T-cell (primary cell): ENCODE measurements at regions not wholly inside any gene's neighbourhood (a gene's known extent, or its start where the extent isn't known, plus 50 kb on each side); places are given as distances from the start of the nearest gene placed in this dataset.
"Not testable (repeated sequence)": the region's sequence is repeated elsewhere in the genome, so short reads cannot be mapped to it uniquely, and the experiment has no call there.

Source experiments
- ATAC-seq, 4 experiments: fragments of 200-7000 bp in 3 of 4; fragments of 150-1000 bp in 1 of 4; cut with Tn5 transposase; replicated peaks in 1 of 4; 1 replicate in 3 of 4; 2 replicates in 1 of 4; pipeline ENCODE4 v1.10.0; 2021; ENCODE audit warnings: moderate library complexity in 3 of 4, mild to moderate bottlenecking in 2 of 4, moderate number of reproducible peaks in 1 of 4
- CTCF ChIA-PET, 2 donors: fragments of 300-600 bp; sonication (Branson Sonifier 250); formaldehyde crosslinking; loops; one replicate each; lab custom pipeline; 2022; ENCODE audit warnings: antibody characterized with exemption in 2 of 2; lab: Charles Lee
- POLR2A ChIA-PET, 2 donors: fragments of 300-600 bp; sonication (Branson Sonifier 250); formaldehyde crosslinking; loops; one replicate each; lab custom pipeline; 2022; ENCODE audit warnings: antibody characterized with exemption in 2 of 2; lab: Charles Lee
- DNase-seq, 35 experiments: peaks; one replicate each; pipeline versions ENCODE4 v3.0.0 to v3.0.0-alpha.2; 2013 to 2023
- H3K27ac ChIP-seq: one replicate; pipeline ENCODE4 v1.5.1; 2013; ENCODE audit warnings: low read length
- H3K27me3 ChIP-seq, 2 experiments: replicated peaks in 1 of 2; 1 replicate in 1 of 2; 2 replicates in 1 of 2; pipeline versions ENCODE4 v1.6.1 to v1.7.0; 2013; ENCODE audit warnings: low read length in 1 of 2, mixed read lengths in 1 of 2; ENCODE audit not compliant: control insufficient read depth in 2 of 2, insufficient read depth in 2 of 2; ENCODE audit errors: extremely low read depth in 1 of 2
- H3K36me3 ChIP-seq, 2 donors: 1 replicate in 1 of 2; 2 replicates in 1 of 2; pipeline versions ENCODE4 v1.6.1 to v1.7.0; 2013; ENCODE audit warnings: low read length in 1 of 2; ENCODE audit not compliant: control insufficient read depth in 2 of 2, insufficient read depth in 1 of 2; ENCODE audit errors: extremely low read depth in 1 of 2
- H3K4me1 ChIP-seq, 2 experiments: 1 replicate in 1 of 2; 2 replicates in 1 of 2; pipeline versions ENCODE4 v1.6.1 to v1.7.0; 2013; ENCODE audit warnings: low read length in 2 of 2, mixed read lengths in 1 of 2; ENCODE audit not compliant: insufficient read depth in 2 of 2, control insufficient read depth in 1 of 2; ENCODE audit errors: extremely low read depth in 1 of 2
- H3K4me3 ChIP-seq, 2 donors: 1 replicate in 1 of 2; 2 replicates in 1 of 2; pipeline versions ENCODE4 v1.5.1 to v1.7.0; 2013; ENCODE audit warnings: mild to moderate bottlenecking in 2 of 2, low read length in 1 of 2, moderate library complexity in 1 of 2; ENCODE audit not compliant: control insufficient read depth in 1 of 2; ENCODE audit errors: extremely low read depth in 1 of 2
- H3K9me3 ChIP-seq: 2 replicates; pipeline ENCODE4 v1.7.0; 2013
- H3K27ac Mint-ChIP-seq, 2 donors: one replicate each; pipeline ENCODE4 v1.8.0; 2020 to 2021; ENCODE audit warnings: mild to moderate bottlenecking in 2 of 2, mixed read lengths in 2 of 2
- H3K27me3 Mint-ChIP-seq, 2 donors: one replicate each; pipeline ENCODE4 v1.8.0; 2021 to 2022; ENCODE audit warnings: mixed read lengths in 2 of 2
- H3K36me3 Mint-ChIP-seq: one replicate; pipeline ENCODE4 v1.8.0; 2021; ENCODE audit warnings: mixed read lengths
- H3K4me1 Mint-ChIP-seq, 3 donors: one replicate each; pipeline ENCODE4 v1.8.0; 2020 to 2022; ENCODE audit warnings: mixed read lengths in 3 of 3, mild to moderate bottlenecking in 1 of 3
- H3K4me3 Mint-ChIP-seq, 3 donors: one replicate each; pipeline ENCODE4 v1.8.0; 2020 to 2022; ENCODE audit warnings: mild to moderate bottlenecking in 3 of 3, mixed read lengths in 3 of 3, moderate library complexity in 3 of 3
- H3K9me3 Mint-ChIP-seq, 3 donors: one replicate each; pipeline ENCODE4 v1.8.0; 2020 to 2022; ENCODE audit warnings: mixed read lengths in 3 of 3
- WGBS: methylation state at CpG from one replicate; pipeline ENCODE4 v1.1.5; 2013; ENCODE audit warnings: missing lambda C conversion rate; ENCODE audit not compliant: insufficient coverage; 5-methylcytosine and 5-hydroxymethylcytosine counted together

DNA sequence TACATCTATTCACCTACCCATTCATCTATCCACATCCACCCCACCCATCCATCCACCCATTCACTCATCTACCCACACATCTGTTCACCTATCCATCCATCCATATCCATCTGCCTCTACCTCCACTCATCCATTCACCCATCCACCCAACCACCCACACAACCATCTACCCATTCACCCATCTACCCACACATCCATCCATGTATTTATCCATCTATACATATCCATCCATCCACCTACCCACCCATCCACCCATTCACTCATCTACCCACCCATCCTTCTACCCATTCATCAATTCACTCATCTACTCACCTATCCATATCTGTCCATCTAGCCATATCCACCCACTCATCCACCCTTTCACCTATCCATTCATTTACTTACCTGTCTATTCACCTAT lies 187.6 kb downstream of the ASB1 start:
- H3K9me3 Mint-ChIP-seq: peaks cover 5 to 12% (median 6%) of the 10 kb centered on the region in 3 donors
- Histone ChIP-seq H3K9me3 (no peaks in the 10 kb centered on the region), H3K27ac (no peak overlapping the region), H3K4me1 (no peaks in the 10 kb centered on the region), H3K27me3 (peaks cover 0 to 8% of the 10 kb centered on the region in 2 experiments), H3K36me3 (no peaks in the 10 kb centered on the region), H3K4me3 (no peak overlapping the region)
- H3K27me3 Mint-ChIP-seq: peaks cover 16 to 20% of the 10 kb centered on the region in 2 donors
- CTCF ChIA-PET: no interaction called here
- no peak overlapping the region for H3K4me3 Mint-ChIP-seq
- H3K4me1 Mint-ChIP-seq: no peaks in the 10 kb centered on the region
- no peak for ATAC-seq
- H3K36me3 Mint-ChIP-seq: no peaks in the 10 kb centered on the region
- DNase-seq: no peak
- H3K27ac Mint-ChIP-seq: no peak overlapping the region
- POLR2A ChIA-PET: no interaction called here

DNA sequence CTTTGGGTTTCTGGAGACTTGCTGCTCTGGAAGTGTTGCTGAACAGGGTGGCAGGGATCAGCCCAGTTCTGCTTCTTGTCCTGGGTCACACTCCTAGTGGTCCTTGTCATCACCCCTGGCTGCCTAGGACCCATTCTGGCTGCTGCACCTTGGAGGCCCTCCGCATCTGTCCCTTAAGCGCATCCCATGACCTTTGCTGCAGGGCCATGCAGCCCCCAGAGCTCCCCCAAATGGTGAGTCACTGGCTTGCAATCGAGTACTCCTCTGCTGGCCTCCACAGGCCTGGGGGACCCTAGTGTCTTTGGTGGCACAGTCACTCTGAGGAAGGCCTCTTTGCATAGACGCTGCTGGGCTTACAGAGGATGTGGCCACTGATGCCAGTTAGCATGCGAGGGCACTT lies 188.5 kb downstream of the ASB1 start:
- Histone ChIP-seq H3K9me3 (no peaks in the 10 kb centered on the region), H3K27me3 (peaks cover 0 to 8% of the 10 kb centered on the region in 2 experiments), H3K27ac (no peak overlapping the region), H3K4me3 (no peak overlapping the region), H3K36me3 (no peaks in the 10 kb centered on the region), H3K4me1 (no peaks in the 10 kb centered on the region)
- ATAC-seq (no peak), DNase-seq (peak in 1 of 35 experiments; percentile 14)
- POLR2A ChIA-PET: no interaction called here
- Mint-ChIP-seq H3K4me3 (no peak overlapping the region), H3K36me3 (no peaks in the 10 kb centered on the region), H3K27ac (no peak overlapping the region), H3K9me3 (peaks cover 5 to 12% (median 6%) of the 10 kb centered on the region in 3 donors), H3K4me1 (no peaks in the 10 kb centered on the region), H3K27me3 (peaks cover 19 to 23% of the 10 kb centered on the region in 2 donors)
- CTCF ChIA-PET: no interaction called here
- 74% methylated on average over 5 of the region's 5 CpGs for WGBS

DNA sequence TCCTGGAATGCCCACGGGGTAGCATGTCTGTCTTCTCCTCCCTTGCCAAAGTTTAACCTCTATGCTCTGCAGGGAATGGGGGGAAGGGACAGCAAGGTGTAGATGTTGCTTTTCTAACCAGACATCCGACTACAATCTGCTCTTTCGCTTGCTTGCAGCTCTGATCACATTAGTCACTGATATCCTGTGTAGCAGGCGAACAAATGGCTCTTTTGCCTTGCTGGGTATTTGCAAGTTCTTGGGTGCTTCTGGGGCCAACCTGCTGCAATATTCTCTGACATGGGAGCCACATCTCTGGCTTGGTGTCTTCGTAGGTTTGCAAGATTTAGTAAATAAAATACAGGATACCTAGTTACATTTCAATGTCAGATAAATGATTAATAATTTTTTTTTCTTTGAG lies 190.0 kb downstream of the ASB1 start:
- 72% methylated on average over 3 of the region's 5 CpGs for WGBS
- H3K36me3 Mint-ChIP-seq: no peaks in the 10 kb centered on the region
- no peak overlapping the region for H3K27ac Mint-ChIP-seq
- DNase-seq (no peak), ATAC-seq (no peak)
- no peaks in the 10 kb centered on the region for H3K36me3 ChIP-seq
- H3K27me3 ChIP-seq: peaks cover 0 to 8% of the 10 kb centered on the region in 2 experiments
- no peaks in the 10 kb centered on the region for H3K4me1 Mint-ChIP-seq
- H3K9me3 Mint-ChIP-seq: peaks cover 0 to 8% (median 0%) of the 10 kb centered on the region in 3 donors
- no peak overlapping the region for H3K4me3 ChIP-seq
- POLR2A ChIA-PET: interaction anchor here in 1 of 2 donors (0.7 kb wide), 1 partner anchor 262 kb away, joined by 3 read pairs; no protein-coding TSS in a partner anchor
- H3K4me1 ChIP-seq: no peaks in the 10 kb centered on the region
- H3K9me3 ChIP-seq: no peaks in the 10 kb centered on the region
- no peak overlapping the region for H3K4me3 Mint-ChIP-seq
- H3K27ac ChIP-seq: no peak overlapping the region
- peaks cover 25 to 31% of the 10 kb centered on the region in 2 donors for H3K27me3 Mint-ChIP-seq
- CTCF ChIA-PET: no interaction called here

DNA sequence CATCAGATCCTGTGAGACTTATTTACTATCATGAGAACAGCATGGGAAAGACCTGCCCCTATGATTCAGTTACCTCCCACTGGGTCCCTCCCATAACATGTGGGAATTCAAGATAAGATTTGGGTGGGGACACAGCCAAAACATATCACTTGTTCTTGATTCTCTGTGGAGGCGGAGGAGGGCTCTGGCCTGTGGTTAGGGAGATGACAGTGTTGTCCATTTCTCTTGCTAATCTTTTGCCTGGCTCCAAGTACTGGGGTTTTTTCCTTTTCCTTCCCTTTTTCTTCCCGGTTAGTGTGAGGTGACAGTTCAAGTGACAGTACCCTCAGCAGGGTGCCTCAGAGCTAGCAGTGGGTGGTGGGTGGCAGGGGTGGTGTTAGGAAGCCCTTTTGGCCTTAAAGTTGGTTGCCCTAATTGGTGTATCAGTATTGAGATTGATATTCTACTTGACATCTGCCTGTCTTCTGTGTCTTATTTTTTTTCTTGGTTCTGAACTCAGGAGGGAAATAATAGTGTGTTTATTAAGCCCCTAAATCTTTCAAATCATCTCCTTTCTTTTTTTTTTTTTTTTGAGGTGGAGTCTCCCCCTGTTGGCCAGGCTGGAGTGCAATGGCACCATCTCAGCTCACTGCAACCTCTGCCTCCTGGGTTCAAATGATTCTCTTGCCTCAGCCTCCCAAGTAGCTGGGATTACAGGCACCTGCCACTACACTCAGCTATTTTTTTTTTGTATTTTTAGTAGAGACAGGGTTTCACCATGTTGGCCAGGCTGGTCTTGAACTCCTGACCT lies 192.0 kb downstream of the ASB1 start:
- POLR2A ChIA-PET, H3K36me3 ChIP-seq, H3K9me3 ChIP-seq, ATAC-seq, H3K4me1 Mint-ChIP-seq, H3K4me1 ChIP-seq, H3K27ac ChIP-seq, H3K4me3 Mint-ChIP-seq, H3K9me3 Mint-ChIP-seq, H3K4me3 ChIP-seq, H3K27me3 ChIP-seq, H3K27ac Mint-ChIP-seq, H3K36me3 Mint-ChIP-seq: not testable (repeated sequence)
- DNase-seq: peak in 1 of 35 experiments; percentile 16
- WGBS: no CpG with 5 or more reads among the region's 2 CpGs
- H3K27me3 Mint-ChIP-seq: peaks cover 32 to 36% of the 10 kb centered on the region in 2 donors
- CTCF ChIA-PET: interaction anchor here in 1 of 2 donors (0.6 kb wide), 2 partner anchors 517 to 1375 kb away, joined by 4 to 6 read pairs; no protein-coding TSS in a partner anchor

DNA sequence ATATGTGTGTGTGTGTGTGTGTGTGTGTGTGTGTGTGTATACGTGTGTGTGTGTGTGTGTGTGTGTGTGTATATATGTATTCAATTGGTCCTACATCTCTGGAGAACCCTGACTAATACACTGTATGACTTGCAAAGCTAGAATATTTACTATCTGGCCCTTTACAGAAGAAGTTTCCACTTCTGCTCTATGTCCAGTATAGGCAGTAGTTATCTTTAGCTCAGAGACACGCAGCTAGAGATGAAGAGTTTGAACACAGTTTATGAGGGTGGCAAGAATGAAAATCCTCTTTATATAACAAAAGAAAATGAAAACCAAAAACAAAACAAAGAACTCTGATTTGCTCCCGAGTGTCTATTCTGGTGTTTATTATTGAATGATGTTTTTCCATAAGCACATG lies 201.2 kb downstream of the ASB1 start:
- Histone ChIP-seq H3K27ac (no peak overlapping the region), H3K36me3 (no peaks in the 10 kb centered on the region), H3K4me1 (no peaks in the 10 kb centered on the region), H3K27me3 (peaks cover 0 to 11% of the 10 kb centered on the region in 2 experiments), H3K9me3 (no peaks in the 10 kb centered on the region), H3K4me3 (no peak overlapping the region)
- WGBS: no CpG with 5 or more reads among the region's 3 CpGs
- no peak for DNase-seq
- Mint-ChIP-seq H3K36me3 (no peaks in the 10 kb centered on the region), H3K27ac (no peak overlapping the region), H3K4me3 (no peak overlapping the region), H3K27me3 (peaks cover 9% of the 10 kb centered on the region in 2 donors), H3K4me1 (no peaks in the 10 kb centered on the region), H3K9me3 (no peaks in the 10 kb centered on the region)
- ChIA-PET POLR2A (no interaction called here), CTCF (no interaction called here)
- ATAC-seq: no peak

DNA sequence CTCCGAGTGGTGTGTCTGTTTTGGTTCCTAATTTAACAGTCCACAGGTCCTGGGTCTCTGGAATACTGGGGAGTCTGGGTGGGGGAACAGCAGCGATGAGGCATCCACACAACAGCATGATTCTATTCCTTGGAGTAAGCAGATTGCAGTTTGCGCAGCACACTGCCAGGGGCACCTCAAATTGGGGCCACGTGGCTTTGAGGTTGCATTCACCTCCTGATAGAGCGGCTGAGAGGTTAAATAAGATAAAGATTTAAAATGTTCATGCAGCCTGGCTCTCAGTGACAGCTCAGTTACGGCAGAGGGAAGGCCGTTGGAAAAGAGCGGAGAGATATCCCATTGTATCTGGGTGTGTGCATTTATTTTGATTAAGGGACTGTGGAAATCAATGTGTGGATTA lies 202.3 kb downstream of the ASB1 start:
- no peaks in the 10 kb centered on the region for H3K4me1 ChIP-seq
- H3K36me3 ChIP-seq: no peaks in the 10 kb centered on the region
- H3K27ac ChIP-seq: no peak overlapping the region
- POLR2A ChIA-PET: no interaction called here
- no peak overlapping the region for H3K4me3 ChIP-seq
- Mint-ChIP-seq H3K4me1 (no peaks in the 10 kb centered on the region), H3K36me3 (no peaks in the 10 kb centered on the region), H3K27ac (no peak overlapping the region), H3K9me3 (no peaks in the 10 kb centered on the region), H3K27me3 (peaks cover 6 to 13% of the 10 kb centered on the region in 2 donors), H3K4me3 (no peak overlapping the region)
- 79% methylated on average over 6 of the region's 8 CpGs for WGBS
- ATAC-seq: no peak
- peaks cover 0 to 13% of the 10 kb centered on the region in 2 experiments for H3K27me3 ChIP-seq
- H3K9me3 ChIP-seq: no peaks in the 10 kb centered on the region
- CTCF ChIA-PET: no interaction called here
- no peak for DNase-seq
